OCI-LY1 (cell line): ENCODE measurements at regions not wholly inside any gene's neighbourhood (a gene's known extent, or its start where the extent isn't known, plus 50 kb on each side); places are given as distances from the start of the nearest gene placed in this dataset.

ENCODE experiments used
- H2AFZ ChIP-seq: fragments of 200-600 bp; sonication (generic), shearing (Covaris generic); 2 replicates; pipeline ENCODE4 v1.6.0; 2014; ENCODE audit warnings: antibody characterized with exemption, mild to moderate bottlenecking, low read length
- H3F3A ChIP-seq: fragments of 200-600 bp; sonication (generic), shearing (Covaris generic); 2 replicates; pipeline ENCODE4 v1.6.0; 2014; ENCODE audit warnings: mild to moderate bottlenecking, antibody characterized with exemption, low read length, moderate library complexity; ENCODE audit not compliant: insufficient read depth
- H3K27ac ChIP-seq: fragments of 200-600 bp; sonication (generic); 2 replicates; pipeline ENCODE4 v1.5.1; 2014; ENCODE audit warnings: low read length, mixed run types, mild to moderate bottlenecking, low read depth; ENCODE audit not compliant: poor library complexity, severe bottlenecking
- H3K27me3 ChIP-seq: fragments of 200-600 bp; sonication (generic); 2 replicates; pipeline ENCODE4 v1.6.0; 2014; ENCODE audit warnings: antibody characterized with exemption, mild to moderate bottlenecking, low read length, moderate library complexity; ENCODE audit not compliant: insufficient read depth
- H3K36me3 ChIP-seq: fragments of 200-600 bp; sonication (generic); 2 replicates; pipeline ENCODE4 v1.6.1; 2014; ENCODE audit warnings: mild to moderate bottlenecking, antibody characterized with exemption, low read length, moderate library complexity, mixed read lengths; ENCODE audit not compliant: insufficient read depth
- H3K4me1 ChIP-seq: fragments of 200-600 bp; sonication (generic); 2 replicates; pipeline ENCODE4 v1.5.1; 2014; ENCODE audit warnings: mild to moderate bottlenecking, low read length, moderate library complexity; ENCODE audit not compliant: insufficient read depth, severe bottlenecking
- H3K4me2 ChIP-seq: fragments of 200-600 bp; sonication (generic), shearing (Covaris generic); 2 replicates; pipeline ENCODE4 v1.6.1; 2014; ENCODE audit warnings: low read length
- H3K4me3 ChIP-seq: fragments of 200-600 bp; sonication (generic); 2 replicates; pipeline ENCODE4 v1.5.1; 2014; ENCODE audit warnings: low read length, low read depth, mild to moderate bottlenecking, mixed read lengths; ENCODE audit not compliant: poor library complexity, severe bottlenecking
- H3K79me2 ChIP-seq: fragments of 200-600 bp; shearing (Covaris generic); 2 replicates; pipeline ENCODE4 v1.6.1; 2016; ENCODE audit warnings: mixed run types, low read length, mixed read lengths; ENCODE audit not compliant: insufficient read depth
- H3K9ac ChIP-seq: fragments of 200-600 bp; sonication (generic), shearing (Covaris generic); 2 replicates; pipeline ENCODE4 v1.6.1; 2014; ENCODE audit warnings: mild to moderate bottlenecking, low read length, mixed read lengths
- H3K9me2 ChIP-seq: fragments of 200-600 bp; sonication (generic), shearing (Covaris generic); 2 replicates; pipeline ENCODE4 v1.6.1; 2014; ENCODE audit warnings: low read depth, mild to moderate bottlenecking, low read length, mixed read lengths
- H3K9me3 ChIP-seq: fragments of 200-600 bp; shearing (Covaris generic); 2 replicates; pipeline ENCODE4 v1.6.1; 2014; ENCODE audit warnings: low read length, mixed read lengths
- H4K20me1 ChIP-seq: fragments of 200-600 bp; sonication (generic), shearing (Covaris generic); 2 replicates; pipeline ENCODE4 v1.6.0; 2016; ENCODE audit warnings: mild to moderate bottlenecking, low read length; ENCODE audit not compliant: insufficient read depth
- EZH2 ChIP-seq: fragments of 200-600 bp; sonication (generic), shearing (Covaris generic); IDR thresholded peaks from 2 replicates; pipeline ENCODE4 v1.8.0; 2017; ENCODE audit warnings: borderline replicate concordance, mixed run types, mild to moderate bottlenecking, antibody characterized with exemption, low read length, moderate library complexity, mixed read lengths
- TF ChIP-seq, protein P1 (sequence below): fragments of 200-600 bp; sonication (generic), shearing (Covaris generic); IDR thresholded peaks from 2 replicates; pipeline ENCODE4 v1.5.1; 2017; ENCODE audit warnings: mild to moderate bottlenecking, antibody characterized with exemption, low read length, moderate library complexity, mixed read lengths

GRCh38 chr1:30329263-30329753 lies 394.1 kb downstream of the MATN1 start:
- Histone ChIP-seq H3K9me2 (no peaks in the 10 kb centered on the region), H2AFZ (no peak overlapping the region), H3F3A (no peaks in the 10 kb centered on the region), H3K4me1 (no peaks in the 10 kb centered on the region), H4K20me1 (no peaks in the 10 kb centered on the region), H3K4me2 (no peak overlapping the region), H3K9me3 (no peaks in the 10 kb centered on the region), H3K27me3 (no peaks in the 10 kb centered on the region), H3K36me3 (no peaks in the 10 kb centered on the region), H3K27ac (no peak overlapping the region), H3K4me3 (no peak overlapping the region), H3K9ac (no peak overlapping the region), H3K79me2 (no peaks in the 10 kb centered on the region)
- TF ChIP-seq, protein P1, sequence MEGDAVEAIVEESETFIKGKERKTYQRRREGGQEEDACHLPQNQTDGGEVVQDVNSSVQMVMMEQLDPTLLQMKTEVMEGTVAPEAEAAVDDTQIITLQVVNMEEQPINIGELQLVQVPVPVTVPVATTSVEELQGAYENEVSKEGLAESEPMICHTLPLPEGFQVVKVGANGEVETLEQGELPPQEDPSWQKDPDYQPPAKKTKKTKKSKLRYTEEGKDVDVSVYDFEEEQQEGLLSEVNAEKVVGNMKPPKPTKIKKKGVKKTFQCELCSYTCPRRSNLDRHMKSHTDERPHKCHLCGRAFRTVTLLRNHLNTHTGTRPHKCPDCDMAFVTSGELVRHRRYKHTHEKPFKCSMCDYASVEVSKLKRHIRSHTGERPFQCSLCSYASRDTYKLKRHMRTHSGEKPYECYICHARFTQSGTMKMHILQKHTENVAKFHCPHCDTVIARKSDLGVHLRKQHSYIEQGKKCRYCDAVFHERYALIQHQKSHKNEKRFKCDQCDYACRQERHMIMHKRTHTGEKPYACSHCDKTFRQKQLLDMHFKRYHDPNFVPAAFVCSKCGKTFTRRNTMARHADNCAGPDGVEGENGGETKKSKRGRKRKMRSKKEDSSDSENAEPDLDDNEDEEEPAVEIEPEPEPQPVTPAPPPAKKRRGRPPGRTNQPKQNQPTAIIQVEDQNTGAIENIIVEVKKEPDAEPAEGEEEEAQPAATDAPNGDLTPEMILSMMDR, result no peak
- no peak for TF ChIP-seq EZH2

DNA sequence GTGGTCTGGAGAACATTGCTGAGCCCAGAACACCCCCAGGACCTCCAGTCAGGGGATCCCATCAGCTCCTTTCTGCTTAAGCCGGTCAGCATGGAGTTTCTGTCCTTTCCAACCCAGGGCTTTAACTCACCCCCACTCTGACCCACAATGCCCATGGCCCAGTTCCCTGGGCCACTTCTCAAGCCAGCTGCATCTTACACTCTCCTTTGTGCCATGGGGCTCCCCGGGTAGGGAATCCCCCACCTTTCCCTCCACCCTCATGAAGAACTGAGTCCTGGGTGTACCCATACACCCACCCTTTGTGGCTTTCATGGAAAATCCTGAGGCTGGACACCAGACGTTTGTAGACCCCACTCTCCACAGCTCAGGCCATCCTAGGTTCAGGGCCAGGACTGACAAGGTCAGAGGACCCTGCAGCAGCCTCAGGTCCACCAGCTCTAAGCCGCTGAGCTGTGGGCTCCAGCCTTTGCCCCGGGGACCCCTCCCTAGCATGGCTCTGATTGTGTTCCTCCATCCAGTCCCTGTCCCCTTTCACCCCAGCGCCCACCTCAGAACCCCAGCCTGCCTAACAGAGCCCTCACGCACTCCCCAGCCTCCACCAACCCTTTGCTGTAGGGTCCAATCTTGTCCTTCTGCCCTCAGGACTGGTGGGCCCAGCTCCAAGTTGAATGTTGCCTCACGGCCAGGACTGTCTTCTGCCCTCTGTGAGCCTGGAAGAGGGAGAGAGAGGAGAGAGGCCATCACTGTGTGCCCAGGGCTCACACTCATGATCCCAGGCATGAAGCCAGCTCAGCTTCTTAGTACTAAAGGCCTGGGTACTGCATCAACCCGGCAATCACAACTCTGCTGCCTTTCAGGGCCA lies 394.8 kb downstream of the MATN1 start:
- Histone ChIP-seq H3K9me2 (no peaks in the 10 kb centered on the region), H3K9me3 (no peaks in the 10 kb centered on the region)

DNA sequence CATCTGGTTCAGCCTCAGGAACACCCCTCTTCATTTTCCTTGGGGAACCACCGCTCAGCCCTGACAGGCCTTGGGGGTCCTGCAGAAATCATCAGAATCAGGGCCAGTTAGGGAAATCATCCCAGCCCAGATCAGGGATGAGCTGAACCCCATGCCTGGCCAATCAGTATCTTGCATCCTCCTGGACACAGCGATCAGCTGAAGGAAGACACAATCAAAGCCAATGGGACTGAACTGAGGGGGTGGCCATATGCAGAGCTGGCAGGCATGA lies 395.4 kb downstream of the MATN1 start:
- H3K9me2 ChIP-seq, result no peaks in the 10 kb centered on the region
- H3K4me2 ChIP-seq, result no peak overlapping the region
- H3K79me2 ChIP-seq, result no peaks in the 10 kb centered on the region
- TF ChIP-seq, protein P1, result no peak
- H3K4me1 ChIP-seq, result no peaks in the 10 kb centered on the region
- H3K4me3 ChIP-seq, result no peak overlapping the region
- H3K9ac ChIP-seq, result no peak overlapping the region
- no peak overlapping the region for H3K27ac ChIP-seq
- H2AFZ ChIP-seq, result no peak overlapping the region
- H4K20me1 ChIP-seq, result no peaks in the 10 kb centered on the region
- no peaks in the 10 kb centered on the region for H3K36me3 ChIP-seq
- H3K9me3 ChIP-seq, result no peaks in the 10 kb centered on the region
- no peaks in the 10 kb centered on the region for H3K27me3 ChIP-seq
- no peaks in the 10 kb centered on the region for H3F3A ChIP-seq

More for the DNA sequence above, 394.8 kb downstream of the MATN1 start:
- no peaks in the 10 kb centered on the region for H3K36me3 ChIP-seq
- no peak overlapping the region for H3K9ac ChIP-seq
- H4K20me1 ChIP-seq, result no peaks in the 10 kb centered on the region
- no peaks in the 10 kb centered on the region for H3K27me3 ChIP-seq
- H2AFZ ChIP-seq, result no peak overlapping the region
- no peaks in the 10 kb centered on the region for H3F3A ChIP-seq
- no peak overlapping the region for H3K4me2 ChIP-seq
- TF ChIP-seq, protein P1, result no peak
- TF ChIP-seq EZH2, result no peak
- H3K27ac ChIP-seq, result no peak overlapping the region
- H3K4me3 ChIP-seq, result no peak overlapping the region
- no peaks in the 10 kb centered on the region for H3K4me1 ChIP-seq
- H3K79me2 ChIP-seq, result no peaks in the 10 kb centered on the region
